ENCODE measurements at regions not wholly inside any gene's neighbourhood (a gene's known extent, or its start where the extent isn't known, plus 50 kb on each side); places are given as distances from the start of the nearest gene placed in this dataset.
"Not testable (repeated sequence)": the region's sequence is repeated elsewhere in the genome, so short reads cannot be mapped to it uniquely, and the experiment has no call there.

DNA sequence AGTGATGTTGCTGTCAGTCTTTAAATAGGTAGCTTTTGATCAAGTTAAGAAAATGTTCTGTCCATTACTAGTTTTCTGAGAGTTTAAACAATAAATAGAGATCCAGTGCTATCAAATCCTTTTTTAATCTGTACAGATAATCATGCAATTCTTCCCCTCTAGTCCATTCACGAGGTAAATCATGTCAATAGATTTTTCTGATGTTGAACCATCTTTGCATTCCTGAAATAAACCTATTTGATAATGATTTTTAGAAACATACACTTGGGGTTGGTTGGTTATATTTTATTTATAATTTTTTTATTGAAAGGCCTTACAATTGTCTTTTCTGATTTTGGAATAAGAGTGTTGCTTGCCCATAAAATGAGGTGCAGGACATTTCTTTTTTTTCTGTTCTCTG lies 95.0 kb downstream of the FAM53A start:
- H3K4me3 ChIP-seq: no peak overlapping the region
- H3K27ac ChIP-seq: no peak overlapping the region

DNA sequence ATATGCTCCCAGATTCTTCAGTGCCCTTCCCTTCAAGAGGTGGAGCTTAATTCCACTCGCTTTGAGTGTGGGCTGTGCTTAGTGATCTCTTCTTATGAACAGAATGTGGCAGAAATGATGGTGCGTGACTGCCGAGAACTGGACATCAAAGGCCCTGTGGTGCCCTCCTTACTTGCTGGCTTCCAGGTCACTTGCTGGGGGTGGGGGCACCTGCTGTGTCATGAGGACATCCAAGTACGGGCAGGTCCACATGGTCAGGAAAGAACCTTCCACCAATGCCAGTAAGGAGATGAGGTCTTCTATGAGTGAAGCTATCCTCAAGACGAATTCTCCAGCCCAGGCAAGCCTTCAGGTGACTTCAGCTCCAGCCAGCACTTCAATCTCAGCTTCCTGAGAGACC lies 95.8 kb downstream of the FAM53A start:
- Histone ChIP-seq H3K27ac (no peak overlapping the region), H3K4me3 (no peak overlapping the region)

DNA sequence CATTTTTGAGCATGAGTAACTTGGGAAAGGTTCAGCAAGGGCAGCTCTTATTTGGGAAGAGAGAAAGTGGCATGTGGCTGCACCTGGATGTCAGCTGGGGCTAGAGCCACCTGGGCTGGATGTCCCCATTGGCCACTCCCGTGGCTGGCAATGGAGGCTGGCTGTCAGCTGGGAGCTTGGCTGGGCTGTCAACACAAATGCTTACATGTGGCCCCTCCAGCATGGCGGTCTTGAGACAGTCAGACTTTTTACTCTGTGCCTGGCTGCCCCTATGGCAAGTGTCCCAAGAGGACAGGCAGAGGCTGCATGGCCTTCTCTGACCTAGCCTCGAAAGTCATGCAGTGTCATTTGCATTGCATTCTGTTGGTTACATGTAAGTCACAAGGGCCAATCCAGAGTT lies 99.6 kb downstream of the FAM53A start:
- no peak overlapping the region for H3K27ac ChIP-seq
- H3K4me3 ChIP-seq: no peak overlapping the region

DNA sequence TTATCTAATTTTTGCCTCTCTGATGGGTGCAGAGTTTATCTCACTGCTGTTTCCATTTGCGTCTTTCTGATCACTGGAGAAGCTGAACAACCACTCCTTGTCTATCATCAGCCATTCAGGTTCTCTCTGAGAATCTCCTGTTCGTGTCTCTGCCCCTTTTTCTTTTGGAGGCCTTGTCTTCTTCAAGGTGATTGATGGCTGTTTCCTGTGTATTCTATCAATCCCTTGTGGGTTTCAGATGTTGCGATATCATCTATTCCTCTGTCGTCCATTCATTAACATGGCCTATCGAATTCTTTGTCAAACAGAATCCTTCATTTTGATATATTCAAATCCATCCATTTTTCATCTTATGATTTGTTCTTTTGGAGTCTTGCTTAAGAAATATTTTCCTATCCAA lies 100.3 kb downstream of the FAM53A start:
- H3K4me3 ChIP-seq: no peak overlapping the region
- H3K27ac ChIP-seq: no peak overlapping the region

DNA sequence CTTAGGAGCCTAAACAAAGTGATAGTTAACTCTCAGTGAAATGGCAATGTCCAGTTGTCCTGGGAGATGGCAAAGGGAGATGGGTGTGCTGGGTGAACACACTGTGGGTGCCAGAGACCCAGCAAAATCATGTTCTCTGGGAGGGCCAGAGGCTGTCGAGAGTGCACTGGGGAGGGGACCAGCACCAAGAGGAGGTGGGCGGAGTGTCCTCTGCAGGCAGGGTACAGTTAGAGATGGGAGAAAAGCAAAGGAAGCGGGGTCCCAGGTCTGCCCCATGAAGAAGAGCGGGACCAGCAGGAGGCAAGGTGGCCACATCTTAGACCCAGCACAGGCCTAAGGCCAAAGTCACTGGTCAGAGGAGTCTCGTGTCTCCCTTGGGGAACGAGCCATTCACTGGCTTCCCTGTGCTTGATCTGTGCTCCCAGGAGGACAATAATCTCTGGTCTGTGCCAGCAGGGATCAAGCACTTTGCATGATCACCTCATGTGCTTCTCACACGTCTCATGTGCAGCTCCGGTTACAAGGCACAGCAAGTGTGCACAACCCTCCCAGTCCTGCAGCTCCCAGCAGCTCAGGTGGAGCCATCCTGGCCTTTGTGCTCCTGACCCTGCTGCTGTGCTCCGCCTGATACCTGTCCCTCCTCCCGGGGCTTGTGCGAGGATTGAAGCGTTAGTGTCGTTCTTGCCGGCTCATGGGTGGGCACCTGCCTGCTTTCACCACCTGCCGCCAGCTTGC lies 100.9 kb downstream of the FAM53A start:
- H3K4me3 ChIP-seq: no peak overlapping the region
- H3K27ac ChIP-seq: no peak overlapping the region

DNA sequence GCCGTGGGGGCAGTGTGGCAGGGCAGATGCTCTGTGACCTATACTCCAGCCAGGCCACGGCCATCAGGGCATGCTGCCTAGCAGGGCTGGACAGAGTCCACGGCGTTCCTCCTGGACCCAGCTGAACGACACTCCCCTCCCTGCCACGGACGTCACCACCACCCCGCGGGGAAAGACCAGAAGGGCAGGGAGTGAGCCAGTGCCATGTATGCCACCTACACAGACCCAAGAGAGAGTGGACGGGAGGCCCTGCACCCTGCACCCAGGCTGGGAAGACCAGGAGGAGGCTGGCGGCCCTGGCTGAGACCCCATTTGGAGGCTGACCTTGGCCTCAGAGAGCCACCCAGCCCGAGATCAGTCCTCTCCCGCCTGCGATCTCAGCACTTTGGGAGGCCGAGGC lies 101.9 kb downstream of the FAM53A start:
- Histone ChIP-seq H3K4me3 (no peak overlapping the region), H3K27ac (no peak overlapping the region)

DNA sequence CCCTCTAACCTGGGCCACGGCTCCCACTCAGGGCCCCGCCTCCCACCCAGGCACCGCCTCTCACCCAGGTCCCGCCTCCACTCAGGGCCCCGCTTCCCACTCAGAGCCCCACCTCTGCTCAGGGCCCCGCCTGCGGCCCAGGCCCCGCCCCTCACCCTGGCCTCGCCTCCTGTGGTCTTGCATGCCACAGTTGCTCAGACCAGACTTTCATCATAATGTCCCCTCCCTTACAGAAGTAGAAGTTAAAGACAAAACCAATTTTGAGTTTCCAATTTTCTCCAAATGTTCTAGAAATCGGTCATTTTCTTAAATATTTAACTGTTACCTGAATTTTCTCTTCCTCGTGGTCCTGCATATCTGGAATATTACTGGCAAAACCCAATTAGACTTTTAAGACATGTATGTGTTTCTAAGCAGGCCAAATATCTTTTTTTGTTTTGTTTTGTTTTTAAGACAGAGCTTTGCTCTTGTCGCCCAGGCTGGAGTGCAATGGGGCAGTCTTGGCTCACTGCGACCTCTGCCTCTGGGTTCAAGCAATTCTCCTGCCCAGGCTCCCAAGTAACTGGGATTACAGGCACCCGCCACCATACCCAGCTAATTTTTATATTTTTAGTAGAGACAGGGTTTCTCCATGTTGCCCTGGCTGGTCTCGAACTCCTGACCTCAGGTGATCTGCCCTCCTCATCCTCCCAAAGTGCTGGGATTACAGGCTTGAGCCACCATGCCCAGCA lies 102.8 kb downstream of the FAM53A start:
- peak overlapping the region in 4 of 21 experiments; percentile 0 to 51 (median 32) for H3K27ac ChIP-seq
- not testable (repeated sequence) for H3K4me3 ChIP-seq

DNA sequence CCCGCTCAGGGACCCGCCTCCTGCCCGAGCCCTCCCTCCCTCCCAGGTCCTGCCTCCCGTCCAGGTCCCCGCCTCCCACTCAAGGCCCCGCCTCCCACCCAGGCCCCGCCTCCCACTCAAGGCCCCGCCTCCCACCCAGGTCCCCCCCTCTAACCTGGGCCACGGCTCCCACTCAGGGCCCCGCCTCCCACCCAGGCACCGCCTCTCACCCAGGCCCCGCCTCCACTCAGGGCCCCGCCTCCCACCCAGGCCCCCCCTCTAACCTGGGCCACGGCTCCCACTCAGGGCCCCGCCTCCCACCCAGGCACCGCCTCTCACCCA lies 103.5 kb downstream of the FAM53A start:
- H3K4me3 ChIP-seq: peak overlapping the region in 1 of 7 experiments; percentile 63
- peak overlapping the region in 6 of 21 experiments; percentile 80 to 91 (median 87) for H3K27ac ChIP-seq

DNA sequence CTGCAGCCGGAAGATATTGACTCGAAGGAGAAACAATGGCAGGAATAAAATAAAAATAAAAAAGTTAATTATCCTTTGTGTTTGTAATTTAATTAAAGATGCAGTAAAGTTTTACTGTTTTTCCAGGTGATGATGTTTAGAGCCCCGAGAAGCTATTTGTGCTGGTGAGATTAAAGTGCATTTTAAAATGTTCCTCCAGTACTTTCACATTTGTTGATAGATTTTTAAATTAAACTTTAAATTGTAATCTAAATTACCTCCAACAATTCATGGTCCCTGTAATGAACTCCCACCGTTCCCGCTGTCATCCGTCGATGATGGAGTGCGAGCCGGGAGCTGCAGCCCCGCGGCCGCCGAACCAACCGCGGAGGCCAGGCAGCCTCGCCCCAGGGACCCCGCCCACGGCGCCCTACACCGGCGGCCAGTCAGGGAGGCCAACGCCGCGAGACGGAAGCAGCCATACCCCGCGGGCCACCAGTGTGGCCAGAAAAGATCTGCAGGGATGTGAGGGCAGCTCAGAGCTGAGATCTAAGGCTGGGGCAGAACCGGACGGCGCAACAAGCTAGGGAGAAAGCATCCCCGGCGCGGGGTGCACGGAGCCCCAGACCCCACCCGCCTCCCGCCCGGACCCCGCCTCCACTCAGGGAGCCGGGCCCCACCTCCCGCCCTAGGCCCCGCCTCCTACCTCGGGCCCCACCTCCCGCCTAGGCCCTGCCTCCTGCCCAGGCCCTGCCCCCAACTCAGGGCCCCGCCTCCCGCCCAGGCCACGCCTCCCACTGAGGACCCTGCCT lies 104.0 kb downstream of the FAM53A start:
- H3K4me3 ChIP-seq: peak overlapping the region; percentile 38 to 63 (median 56)
- H3K27ac ChIP-seq: peak overlapping the region in 20 of 21 experiments; percentile 35 to 93 (median 81)

DNA sequence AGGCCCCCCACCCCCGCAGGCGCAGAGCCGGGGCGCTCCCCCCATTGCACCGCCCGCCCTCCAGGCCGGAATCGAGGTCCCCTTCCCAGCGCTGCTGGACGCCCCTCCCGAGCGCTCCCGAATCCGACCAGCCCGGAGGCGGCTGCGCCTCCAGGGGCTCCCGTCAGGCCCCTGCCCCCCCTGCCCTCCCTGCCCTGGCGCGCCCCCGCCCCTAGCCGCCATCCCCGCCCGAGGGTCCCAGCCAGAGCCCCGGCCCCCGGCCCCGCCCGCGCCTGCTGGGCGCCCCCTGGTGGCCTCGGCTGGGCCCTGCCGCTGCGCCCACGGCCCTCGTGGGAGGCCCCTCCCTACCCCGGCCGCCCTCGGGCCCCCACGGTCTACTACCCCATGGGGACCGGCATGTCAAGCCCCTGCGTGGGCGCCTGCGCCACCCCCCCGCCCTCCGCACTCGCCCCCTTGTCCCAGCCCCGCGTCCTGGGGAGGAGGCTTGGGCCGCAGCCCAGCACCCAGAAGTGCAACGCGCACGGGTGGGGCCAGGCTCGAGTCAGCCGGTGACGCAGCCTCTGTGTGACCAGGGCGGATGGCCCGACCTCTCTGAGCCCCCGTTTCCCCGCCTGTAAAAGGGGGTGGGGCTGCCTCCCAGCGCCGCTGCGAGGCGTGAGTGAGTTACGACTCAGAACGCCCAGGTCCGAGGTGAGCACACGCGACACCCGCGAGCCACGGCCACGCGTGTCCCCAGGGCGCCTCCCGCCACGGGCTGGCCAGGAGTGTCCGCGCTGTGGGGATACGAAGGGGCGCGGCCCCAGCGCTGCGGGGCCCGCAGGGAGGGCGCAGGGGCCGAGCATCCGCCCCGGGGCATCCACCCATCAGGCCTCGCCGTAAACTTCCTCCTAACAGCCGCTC lies 104.9 kb downstream of the FAM53A start:
- Histone ChIP-seq H3K4me3 (peak overlapping the region; percentile 38 to 63 (median 56)), H3K27ac (peak overlapping the region; percentile 33 to 93 (median 81))

DNA sequence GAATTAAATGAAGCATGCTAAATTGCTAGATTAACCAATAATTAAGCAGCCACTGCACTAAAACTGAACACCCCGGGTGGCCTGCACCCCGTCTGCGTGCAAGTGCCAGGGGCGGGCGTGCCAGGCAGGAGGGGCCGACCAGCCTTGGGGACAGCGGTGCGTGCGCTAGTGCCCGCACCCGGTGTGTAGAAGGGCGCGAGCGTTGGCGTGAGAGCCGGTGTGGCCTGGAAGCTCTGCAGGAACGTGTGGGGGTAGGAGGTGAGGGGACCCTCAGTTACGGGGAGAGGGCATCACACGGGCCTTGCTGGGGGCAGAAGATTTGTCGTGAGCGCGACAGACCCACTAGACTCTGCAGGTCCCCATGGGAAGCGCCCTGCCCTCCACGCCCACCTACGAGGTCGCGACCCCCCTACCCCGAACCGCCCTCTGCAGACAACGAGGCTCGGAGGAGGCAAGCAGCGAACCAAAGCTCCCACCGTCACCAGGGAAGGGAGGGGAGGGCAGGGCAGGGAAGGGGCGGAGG lies 105.8 kb downstream of the FAM53A start:
- peak overlapping the region in 3 of 7 experiments; percentile 38 to 63 (median 56) for H3K4me3 ChIP-seq
- H3K27ac ChIP-seq: no peak overlapping the region

DNA sequence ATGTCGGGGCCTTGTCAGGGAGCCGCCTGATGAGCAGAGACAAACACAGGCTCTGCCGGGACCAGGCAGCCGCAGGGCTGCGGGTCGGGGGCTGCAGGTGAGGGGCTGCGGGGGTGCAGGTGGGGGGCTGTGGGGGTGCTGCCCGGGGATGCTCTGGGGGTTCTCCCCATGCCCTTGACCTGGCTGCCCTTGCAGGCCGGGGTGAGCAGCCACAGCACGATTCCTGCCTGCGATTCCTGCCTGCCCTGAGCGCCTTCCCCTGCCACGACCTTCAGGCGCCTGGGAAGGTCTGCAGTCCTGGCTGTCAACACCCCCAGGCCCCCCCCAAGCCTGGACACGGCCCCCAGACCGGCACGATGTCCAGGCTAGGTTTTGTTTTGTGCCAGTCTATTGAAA lies 106.3 kb downstream of the FAM53A start:
- no peak overlapping the region for H3K27ac ChIP-seq

DNA sequence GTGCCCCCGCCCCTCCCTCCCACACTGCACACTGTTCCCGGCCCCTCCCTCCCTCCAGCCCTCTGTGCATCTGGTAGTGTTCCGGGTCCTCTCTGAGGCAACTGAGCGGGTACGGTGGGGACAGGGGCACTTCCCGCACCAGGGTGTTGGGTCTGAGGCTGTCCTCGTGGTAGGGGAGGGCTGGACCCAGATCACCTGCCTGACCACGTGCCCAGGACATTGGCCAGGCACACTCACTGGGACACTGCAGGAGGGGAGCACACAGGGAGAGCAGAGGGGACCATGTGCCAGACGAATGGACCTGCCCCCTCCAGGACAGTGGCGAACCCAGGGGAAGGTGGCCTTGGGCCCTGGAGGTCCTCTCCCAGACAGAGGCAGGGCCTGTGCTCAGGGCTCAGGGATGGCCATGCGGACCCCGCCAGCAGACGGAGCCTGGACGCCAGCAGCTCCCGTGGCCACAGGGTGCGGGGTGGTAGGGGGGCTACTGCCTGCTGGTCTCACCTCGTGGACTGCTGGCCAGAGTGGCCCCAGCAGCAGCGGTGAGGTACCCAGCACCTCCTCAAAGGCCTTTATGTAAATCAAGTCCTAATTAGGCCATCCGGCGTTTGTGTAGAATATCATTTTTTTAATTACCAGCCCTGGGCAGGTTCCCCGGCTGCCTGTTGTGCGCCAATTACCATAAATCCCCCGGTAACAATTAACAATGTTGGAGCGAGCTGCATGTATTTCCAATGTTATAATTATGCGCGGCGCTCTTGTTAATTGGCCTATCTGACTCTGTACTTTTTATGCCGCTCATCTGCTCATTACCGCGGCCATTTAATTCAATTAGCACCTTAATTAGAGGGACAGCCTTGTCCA lies 106.9 kb downstream of the FAM53A start:
- no peak overlapping the region for H3K27ac ChIP-seq
- no peak overlapping the region for H3K4me3 ChIP-seq

More for the DNA sequence above, 106.3 kb downstream of the FAM53A start:
- no peak overlapping the region for H3K4me3 ChIP-seq

DNA sequence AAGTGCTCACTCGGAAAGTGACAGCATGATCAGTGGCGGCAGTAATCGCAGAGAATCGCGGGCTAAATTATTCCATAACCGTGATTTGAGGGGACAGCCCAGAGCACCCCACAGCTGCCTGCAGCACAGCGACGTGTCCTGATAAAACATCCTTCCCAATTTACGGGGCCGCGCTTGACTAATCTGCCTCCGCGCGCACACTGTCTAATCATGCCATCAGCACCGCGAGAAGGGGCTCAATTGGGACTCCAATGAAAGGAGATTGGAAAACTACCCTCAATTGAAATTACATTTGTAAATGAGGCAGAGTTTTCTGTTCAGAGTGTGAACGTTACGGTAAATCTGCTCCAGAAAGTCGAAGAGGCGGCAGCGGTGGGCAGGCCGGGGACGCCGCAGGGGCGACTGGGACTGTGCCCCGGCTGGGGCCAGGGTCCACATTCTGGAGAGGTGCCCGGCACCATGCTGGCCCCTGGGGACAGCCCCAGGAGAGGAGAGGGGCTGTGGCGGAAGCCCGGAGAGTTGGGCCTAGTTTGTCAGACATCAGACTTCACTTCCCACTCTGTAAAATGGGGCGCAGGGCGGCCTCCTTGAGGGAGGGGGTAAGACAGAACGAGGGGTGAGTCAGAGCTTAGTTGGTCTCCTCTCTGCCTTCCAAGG lies 107.7 kb downstream of the FAM53A start:
- Histone ChIP-seq H3K27ac (no peak overlapping the region), H3K4me3 (no peak overlapping the region)

DNA sequence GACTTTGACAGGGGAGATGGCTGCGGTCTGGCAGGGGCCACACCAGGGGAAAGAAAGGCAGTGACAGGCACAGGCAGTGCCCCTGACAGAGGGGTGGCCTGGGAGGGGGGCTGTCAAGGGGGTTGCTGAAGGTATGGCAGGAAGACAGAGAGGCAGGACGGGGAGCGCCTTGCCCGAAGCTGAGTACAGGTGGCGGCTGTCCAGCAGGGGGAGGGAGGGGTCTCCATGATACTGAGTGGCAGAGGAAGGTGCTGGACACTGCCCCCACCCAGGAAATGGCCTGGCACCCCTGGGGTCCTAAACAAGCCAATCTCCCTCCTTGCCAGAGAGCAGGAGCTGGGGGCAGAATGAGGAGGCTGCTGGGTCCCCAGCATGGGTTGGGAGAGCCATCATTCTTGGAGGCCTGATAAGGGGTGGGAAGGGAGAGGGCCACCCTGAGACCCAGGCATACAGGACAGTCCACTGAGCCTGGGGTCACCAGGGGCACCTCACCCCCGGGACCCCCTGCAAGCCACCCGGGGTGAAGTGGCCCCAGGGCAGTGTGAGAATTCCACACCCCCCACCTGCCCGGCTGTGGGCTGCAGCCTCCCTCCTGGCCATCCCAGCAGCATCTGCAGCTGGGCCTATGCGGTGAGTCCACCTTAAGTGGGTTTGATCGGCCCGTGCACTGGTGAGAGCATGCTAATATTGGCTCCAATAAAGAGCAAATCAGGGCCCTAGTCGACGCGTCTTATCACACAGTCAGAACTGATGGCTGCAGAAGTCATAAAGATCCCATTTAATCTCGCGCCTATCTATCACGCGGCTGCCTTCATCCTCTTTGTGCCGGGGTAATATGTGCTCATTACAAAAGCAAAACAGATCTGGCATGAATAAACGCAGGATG lies 108.5 kb downstream of the FAM53A start:
- Histone ChIP-seq H3K4me3 (no peak overlapping the region), H3K27ac (no peak overlapping the region)

DNA sequence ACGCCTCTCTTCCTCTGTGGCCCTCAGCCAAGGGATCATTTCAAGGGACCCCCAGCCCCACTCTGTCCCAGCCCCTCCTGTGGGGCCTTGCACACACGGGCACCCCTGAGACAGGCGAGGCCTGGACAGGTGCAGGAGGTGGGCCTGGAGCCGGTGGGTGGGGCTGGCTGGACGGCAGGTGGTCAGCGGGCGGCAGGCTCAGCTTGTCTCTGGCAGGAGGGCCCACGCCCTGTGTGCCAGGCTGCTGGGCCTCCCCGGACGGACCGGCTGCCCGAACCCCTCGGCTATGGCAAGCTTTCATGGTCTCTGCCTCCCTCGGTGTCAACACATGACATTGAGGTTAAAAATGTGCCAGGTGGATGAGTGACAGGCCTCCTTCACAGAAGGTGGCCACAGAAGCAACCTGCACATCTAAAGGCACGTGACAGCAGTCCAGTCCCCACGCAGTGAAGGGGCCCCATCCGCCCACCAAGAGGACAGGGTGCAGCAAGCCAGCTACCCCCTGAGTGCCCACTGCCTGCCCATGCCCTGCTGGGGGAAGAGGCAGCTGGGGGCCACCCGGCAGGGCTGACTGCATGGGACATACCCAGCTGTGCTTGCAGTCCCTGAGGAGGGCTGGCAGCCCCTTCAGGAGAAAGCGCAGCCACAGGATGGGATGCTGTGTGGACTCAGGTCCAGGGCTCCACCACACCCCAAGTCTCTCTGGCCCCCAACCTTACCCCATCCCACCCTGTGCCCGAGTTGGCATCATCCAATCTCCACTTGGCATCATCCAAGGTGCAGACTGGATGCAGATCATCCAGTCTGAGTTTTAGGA lies 109.3 kb downstream of the FAM53A start:
- Histone ChIP-seq H3K4me3 (no peak overlapping the region), H3K27ac (no peak overlapping the region)
